NCI-H226 (cell line): ENCODE measurements at regions not wholly inside any gene's neighbourhood (a gene's known extent, or its start where the extent isn't known, plus 50 kb on each side); places are given as distances from the start of the nearest gene placed in this dataset.
"Not testable (repeated sequence)": the region's sequence is repeated elsewhere in the genome, so short reads cannot be mapped to it uniquely, and the experiment has no call there.

Experiments used
- DNase-seq: peaks from one replicate; pipeline ENCODE4 v3.0.0-alpha.2; 2015

DNA sequence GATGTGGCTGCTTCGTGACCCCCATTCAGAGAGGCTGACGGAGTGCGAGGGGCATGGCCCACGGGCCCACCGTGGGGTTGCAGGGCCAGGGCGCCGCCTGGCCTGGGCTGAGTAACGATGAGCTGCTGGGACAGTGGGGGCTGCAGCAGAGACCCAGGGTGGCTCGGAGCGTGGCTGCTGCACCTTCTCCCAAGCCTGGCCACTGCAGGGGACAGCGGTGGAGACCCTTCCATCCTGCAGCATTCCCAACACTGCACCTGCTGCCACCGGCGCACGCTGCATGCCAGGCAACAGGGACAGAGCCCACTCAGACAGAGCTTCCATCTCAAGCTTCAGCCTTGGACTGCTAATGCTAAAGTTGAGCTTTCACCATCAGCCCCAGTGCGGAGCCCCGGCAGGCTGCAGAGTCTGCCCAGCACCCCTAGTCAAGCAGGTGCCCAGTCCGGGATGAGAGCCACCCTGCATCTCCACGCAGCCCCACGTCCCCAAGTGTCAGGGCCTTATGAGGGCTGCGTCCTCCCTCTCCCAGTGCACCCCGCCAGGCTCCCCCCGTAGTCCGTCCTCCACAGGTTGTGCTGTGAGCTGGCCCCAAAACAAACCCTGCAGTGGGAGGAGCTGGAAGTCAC, 89.4 kb upstream of the AFDN start:
- DNase-seq: no peak

DNA sequence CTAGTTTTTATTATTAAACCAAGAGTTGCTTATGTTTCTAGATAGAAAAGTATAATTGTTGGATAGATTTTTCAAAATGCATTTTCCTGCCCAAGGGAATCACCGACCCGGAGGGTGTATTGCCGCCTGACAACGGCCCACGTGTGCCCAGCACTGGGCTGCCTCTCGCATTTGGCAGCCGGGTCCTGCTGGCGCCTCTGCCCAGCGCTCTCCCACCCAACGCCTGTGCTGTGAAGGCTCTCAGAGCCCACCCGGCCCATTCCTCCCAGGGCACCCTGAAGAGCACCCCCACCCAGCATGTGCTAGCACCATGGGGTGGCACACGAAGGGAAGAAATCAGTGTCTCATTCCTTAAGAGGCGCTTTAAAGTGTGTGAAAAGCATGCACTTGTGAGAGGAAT, 88.3 kb upstream of the AFDN start:
- DNase-seq: no peak

DNA sequence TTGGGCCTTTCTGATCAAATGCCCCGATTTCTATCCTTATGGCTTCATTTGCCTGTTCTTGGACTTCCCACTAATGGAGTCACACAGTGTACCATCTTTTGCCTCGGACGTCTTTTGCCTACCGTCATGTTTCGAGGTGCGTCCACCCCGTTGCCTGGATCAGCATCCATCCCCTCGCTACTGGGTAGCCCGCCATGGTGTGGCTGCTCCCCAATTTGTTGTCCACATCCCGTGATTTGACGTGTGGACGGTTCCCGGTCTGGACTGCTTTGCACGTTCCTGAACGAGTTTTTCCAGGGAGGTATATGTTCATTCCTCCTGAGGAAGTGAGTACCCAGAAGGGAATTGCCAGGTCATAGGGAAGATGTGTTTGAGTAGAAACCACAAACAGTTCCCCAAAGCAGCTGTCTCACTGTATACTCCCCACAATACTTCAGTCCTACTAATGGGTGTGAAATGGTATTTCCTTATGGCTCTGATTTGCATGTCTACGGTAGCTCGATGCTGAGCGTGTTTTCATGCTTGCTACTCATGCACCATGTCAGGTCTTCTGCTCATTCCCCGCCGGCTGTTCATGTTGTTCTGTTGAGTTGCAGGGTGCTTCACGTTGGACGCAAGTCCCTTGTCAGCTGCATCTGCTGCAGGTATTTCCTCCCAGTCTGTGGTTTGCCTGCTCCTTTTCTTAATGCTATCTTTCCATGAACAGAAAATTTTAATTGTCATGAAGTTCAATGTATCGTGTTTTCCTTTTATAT, 86.8 kb upstream of the AFDN start:
- peak; percentile 28 for DNase-seq

DNA sequence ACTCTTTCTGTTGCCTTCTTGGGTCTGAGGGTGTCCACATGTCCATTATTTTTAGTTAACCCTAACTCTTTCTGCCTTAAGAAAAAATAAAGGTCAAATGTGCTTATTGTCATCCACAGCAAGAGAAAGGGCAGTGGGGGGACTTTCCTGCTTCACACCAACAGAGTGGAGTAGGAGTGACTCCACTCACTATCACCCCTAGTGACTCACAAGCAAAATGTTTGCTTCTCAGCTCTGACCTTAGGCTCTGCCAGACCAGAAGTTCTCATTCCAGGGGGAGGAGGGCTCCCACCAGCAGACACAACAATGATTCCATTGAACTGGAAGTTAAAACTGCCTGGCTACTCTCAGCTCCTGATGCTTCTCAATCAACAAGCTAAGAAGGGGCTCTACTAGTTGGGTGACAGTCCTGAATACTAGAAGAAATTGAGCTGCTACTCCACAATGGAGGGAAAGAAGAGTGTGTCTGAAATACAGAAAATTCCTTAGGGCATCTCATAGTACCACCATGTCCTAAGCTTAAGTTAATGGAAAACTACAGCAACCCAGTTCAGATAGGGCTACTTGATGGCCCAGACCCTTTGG, 83.9 kb upstream of the AFDN start:
- peak; percentile 70 for DNase-seq

DNA sequence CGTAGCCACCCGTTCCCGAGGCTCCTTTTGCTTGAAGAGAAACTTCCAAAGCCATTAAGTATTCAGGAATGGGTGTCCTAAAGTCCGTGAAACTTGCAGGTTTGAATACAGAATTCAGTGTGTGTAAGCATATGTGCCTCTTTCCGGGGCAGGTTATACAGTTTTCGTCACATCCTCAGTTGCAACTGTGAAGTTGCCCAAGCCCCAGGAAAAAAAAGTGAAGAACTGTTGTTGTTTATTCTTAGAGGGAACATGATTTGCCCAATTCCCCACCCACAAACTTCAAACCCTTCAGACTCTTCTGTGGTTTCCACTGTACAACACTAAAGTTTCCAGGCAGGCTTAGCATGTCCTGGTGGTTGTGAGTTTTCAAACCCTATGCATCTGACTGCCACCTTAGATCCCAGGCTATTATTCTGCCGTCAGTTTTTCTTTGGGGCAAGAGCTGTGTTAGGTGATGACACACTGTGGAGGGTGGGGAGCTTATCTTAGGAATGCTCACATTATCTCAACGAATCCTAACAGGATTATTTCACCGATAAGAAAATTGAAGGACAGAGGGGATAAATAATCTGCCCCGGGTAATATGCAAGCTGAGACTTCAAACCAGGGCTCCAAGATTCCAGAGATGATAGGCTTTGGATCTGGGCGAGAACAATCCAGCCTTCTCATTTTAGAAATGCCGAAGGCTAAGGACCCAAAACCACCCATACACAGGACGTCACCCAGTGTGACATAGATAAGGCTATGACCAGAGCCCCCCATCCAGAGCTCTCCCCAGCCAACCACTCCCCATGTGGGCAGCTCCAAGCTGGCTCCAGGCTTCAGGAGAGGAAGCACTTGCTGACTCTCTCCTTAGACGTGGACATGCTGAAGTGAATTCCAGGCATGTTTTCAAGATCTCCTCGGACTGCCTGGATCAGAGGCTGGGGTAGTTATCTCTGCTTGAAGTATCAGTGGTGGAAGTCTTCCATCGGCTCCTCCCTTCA, 81.7 kb upstream of the AFDN start:
- DNase-seq: peak; percentile 77

DNA sequence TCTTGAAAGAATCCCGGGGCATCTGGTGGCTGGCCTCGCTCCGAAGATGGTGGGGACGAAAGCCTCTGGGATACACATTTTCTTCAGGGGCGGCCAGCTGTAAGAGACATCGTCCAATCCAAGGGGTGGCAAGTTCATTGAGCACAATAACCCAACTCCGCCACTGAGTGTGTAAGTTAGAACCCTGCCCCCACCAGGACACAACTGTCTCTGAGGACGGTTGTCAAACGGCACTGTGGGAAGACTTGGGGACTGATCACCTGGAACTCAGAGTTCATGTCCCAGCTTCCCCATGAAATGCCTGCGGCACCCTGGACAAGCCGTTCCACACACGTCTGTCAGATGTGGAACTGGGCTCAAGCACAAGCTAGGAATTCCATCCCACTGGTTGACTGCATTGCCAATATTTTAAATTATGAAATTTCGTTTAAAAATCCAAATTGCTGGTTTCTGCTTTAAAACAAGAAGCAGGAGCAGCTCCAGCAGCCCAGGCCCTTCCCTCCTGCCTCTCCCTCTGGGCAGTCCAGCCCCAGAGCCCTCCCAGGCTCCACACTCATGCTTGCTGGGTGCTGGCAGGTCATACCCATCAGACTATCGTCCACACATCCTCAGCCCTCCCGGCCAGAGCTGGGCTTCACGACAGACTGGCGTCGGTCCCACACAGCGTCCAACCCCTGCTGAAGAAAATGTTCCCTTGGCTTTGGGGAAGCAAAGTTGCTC, 80.9 kb upstream of the AFDN start:
- no peak for DNase-seq

- no peak for DNase-seq
Observed at GRCh38 chr6:167746390-167746907, 80.3 kb upstream of the AFDN start.

DNA sequence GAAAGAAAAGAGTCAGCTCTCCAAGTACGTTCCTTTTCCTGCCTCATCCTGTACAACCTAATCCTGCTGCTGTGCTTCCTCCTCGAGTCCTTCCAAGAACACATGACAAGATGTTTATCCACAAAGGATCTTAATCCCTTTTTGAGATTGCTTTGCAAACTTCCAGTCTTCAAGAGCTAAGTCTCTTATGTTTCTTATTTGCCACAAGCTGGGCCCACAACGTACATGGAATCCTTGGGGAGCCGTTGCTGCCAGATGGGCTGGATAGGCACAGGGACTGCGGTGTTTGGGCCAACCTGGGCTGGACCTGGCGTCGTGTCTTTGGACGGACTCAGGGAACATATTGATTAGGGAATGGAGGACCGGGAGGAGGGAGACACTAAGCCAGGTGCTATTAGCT, 79.7 kb upstream of the AFDN start:
- DNase-seq: no peak

GRCh38 chr6:167747645-167748044, 79.1 kb upstream of the AFDN start:
- no peak for DNase-seq

GRCh38 chr6:167748046-167748445, 78.7 kb upstream of the AFDN start:
- DNase-seq: no peak

DNA sequence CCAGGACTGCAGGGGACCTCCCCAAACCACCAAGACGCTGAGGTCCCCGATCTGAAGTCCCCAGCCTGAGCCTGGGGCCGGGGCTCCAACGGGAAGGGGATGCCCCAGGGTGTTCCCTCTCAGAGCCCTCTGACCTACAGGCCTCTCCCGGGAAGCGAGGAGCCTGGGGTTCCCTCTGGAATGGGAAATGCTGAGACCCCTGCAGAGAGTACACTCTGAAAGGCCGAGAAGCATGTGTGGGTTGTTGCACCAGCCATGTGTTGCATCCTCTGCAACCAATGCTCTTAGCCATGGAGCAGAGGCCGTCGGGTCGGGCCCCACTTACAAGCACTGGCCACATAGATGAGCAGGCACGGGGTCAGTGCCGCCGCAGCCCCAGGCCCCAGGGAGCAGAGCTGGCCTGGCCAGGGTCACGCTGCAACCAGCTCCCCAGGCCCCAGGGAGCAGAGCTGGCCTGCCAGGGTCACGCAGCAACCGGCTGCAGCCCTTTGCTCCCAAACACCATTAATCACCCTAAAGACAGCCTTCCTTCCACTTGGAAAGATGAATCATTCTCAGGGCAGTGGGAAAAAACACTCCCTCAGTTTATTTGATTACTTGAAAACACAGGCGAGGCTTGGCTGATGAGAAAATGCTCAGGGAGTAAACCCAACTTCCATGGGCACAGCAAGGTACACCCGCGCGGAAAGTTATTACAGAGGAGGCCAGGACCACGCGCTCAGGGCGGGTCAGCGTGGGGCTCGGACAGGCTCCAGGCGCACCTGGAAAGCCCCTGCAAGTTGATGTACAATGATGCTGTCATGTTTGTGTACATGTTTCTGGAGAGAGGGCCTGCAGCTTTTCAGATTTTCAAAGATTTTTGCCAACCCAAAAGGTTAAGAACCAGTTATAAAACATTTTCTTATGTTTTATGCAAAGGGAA, 78.0 kb upstream of the AFDN start:
- peak; percentile 45 for DNase-seq

DNA sequence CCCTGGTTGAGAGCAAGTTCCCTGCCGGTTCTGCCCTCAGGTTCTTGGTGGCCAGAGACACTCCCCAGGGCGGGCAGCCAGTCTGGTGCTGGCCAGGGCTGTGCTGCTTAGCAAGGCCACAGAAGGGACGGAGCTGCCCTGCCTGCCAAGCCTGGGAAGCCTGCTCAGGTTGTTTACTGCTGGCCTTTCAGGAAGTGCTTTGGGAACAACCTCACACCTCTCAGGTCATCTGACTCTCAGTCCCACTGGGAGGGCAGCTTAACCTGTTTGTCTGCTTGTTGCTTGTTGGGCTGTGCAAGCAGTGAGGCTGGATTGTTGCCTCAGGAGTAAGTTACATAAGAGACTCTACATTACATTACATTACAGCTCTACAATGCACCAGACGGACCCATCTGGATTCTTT, 75.8 kb upstream of the AFDN start:
- DNase-seq: no peak

- no peak for DNase-seq
Observed at GRCh38 chr6:167751579-167752115, 75.1 kb upstream of the AFDN start.

- DNase-seq: not testable (repeated sequence)
Observed at GRCh38 chr6:167753281-167753680, 73.4 kb upstream of the AFDN start.

DNA sequence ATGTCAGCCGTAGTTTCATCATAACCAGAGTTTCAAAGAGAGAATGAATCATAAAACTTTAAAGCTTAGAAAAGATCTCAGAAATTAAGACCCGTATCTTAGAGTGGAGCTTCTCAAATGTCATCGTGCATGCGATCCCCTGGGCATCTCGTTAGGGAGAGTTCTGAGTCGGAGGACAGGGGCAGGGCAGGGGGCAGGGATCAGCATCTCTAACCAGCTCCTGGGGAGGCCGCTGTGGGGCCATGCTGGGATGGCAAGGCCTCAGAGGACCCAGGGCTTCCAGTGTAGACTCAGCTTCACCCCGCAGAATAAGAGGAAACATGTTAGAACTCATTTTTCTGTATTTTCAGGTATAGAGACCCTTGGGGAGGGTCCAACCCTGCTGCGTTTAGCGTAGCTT, 72.0 kb upstream of the AFDN start:
- no peak for DNase-seq

- no peak for DNase-seq
Observed at GRCh38 chr6:167755461-167755860, 71.2 kb upstream of the AFDN start.

- DNase-seq: no peak
Observed at GRCh38 chr6:167756597-167756996, 70.1 kb upstream of the AFDN start.

DNA sequence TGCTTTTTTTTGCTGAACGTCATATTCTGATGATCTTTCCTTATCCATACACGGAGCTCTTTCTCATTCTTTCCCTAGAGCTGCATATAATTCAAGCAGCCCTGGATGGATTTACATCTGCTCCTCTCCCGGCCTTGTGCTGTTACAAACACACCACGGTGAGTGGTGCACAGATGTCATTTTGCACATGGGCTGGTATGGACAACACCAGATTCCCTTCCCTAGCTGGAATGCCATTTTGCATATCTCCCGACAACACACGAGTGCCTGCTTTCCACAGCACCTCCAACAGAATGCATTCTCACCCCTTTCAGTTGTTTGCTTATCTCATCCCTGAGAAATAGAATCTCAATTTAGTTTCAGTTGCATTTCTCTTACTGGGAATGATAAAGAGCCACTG, 69.5 kb upstream of the AFDN start:
- no peak for DNase-seq

- no peak for DNase-seq
Observed at GRCh38 chr6:167757821-167758220, 68.9 kb upstream of the AFDN start.

DNA sequence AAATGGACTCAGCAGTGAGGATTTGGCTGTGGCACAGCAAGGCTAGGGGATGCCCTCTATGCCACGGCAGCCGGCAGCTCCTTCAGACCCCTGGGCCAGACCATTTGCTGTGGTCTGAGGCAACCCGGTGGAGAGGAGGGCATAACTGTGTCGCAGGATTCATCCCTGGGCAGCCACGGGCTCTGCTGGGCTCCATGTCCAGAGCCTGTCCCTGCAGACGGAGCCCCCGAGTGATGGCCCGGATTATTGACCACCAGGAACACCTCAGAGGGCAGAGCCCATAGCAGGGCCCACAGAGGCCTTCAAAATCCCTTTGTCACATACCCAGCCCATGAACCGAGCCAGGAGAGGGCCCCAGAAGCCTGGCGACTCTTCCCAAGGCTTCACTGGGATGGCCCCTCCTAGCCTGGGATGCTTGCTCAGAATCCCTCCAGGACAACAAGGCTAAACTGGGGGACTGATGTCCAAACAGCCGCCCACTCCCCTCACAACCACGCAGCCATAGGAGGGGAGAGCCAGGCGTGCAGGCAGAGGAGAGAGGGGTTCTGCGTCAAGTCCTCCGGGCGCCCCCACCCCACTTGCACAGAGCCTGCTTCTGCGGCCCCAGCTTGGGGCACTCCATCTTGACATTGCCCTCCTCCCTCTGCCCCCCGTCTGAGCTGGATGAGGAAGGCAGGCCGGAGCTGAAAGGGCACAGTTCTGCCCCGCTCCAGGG, 68.2 kb upstream of the AFDN start:
- DNase-seq: no peak
